SW 1271 (cell line): ENCODE measurements at regions not wholly inside any gene's neighbourhood (a gene's known extent, or its start where the extent isn't known, plus 50 kb on each side); places are given as distances from the start of the nearest gene placed in this dataset.
"Not testable (repeated sequence)": the region's sequence is repeated elsewhere in the genome, so short reads cannot be mapped to it uniquely, and the experiment has no call there.

Experiments used
- DNase-seq, 2 experiments: peaks; one replicate each; lab custom pipeline; 2025; lab: John Stamatoyannopoulos, UW

- DNase-seq = not testable (repeated sequence)
Observed at GRCh38 chr11:38894201-38894600, 2296.2 kb upstream of the RAG2 start.

GRCh38 chr11:38884145-38884865, 2286.3 kb upstream of the RAG2 start:
- DNase-seq = no peak

- no peak for DNase-seq
Observed at GRCh38 chr11:38867338-38867737, 2269.3 kb upstream of the RAG2 start.

- DNase-seq = no peak
Observed at GRCh38 chr11:38865922-38866321, 2267.9 kb upstream of the RAG2 start.

- no peak for DNase-seq
Observed at GRCh38 chr11:38842991-38843390, 2245.0 kb upstream of the RAG2 start.

GRCh38 chr11:38839071-38839470, 2241.0 kb upstream of the RAG2 start:
- DNase-seq = no peak

- DNase-seq = no peak
Observed at GRCh38 chr11:38835966-38836365, 2237.9 kb upstream of the RAG2 start.

GRCh38 chr11:38824573-38824972, 2226.5 kb upstream of the RAG2 start:
- peak in 1 of 2 experiments; percentile 13 for DNase-seq

GRCh38 chr11:38821786-38822185, 2223.8 kb upstream of the RAG2 start:
- DNase-seq = not testable (repeated sequence)

- DNase-seq = no peak
Observed at GRCh38 chr11:38819981-38820380, 2221.9 kb upstream of the RAG2 start.

GRCh38 chr11:38818720-38819119, 2220.7 kb upstream of the RAG2 start:
- DNase-seq = no peak

- DNase-seq = peak; percentile 5 to 40
Observed at GRCh38 chr11:38814670-38815069, 2216.6 kb upstream of the RAG2 start.

GRCh38 chr11:38809521-38809920, 2211.5 kb upstream of the RAG2 start:
- DNase-seq = no peak

GRCh38 chr11:38796281-38796680, 2198.2 kb upstream of the RAG2 start:
- no peak for DNase-seq

GRCh38 chr11:38795027-38795426, 2197.0 kb upstream of the RAG2 start:
- DNase-seq = no peak

- DNase-seq = peak in 1 of 2 experiments; percentile 69
Observed at GRCh38 chr11:38791346-38791961, 2193.4 kb upstream of the RAG2 start.

GRCh38 chr11:38788561-38788960, 2190.5 kb upstream of the RAG2 start:
- DNase-seq = no peak

- DNase-seq = no peak
Observed at GRCh38 chr11:38784164-38784563, 2186.1 kb upstream of the RAG2 start.

GRCh38 chr11:38766796-38767195, 2168.8 kb upstream of the RAG2 start:
- no peak for DNase-seq

- no peak for DNase-seq
Observed at GRCh38 chr11:38759394-38759793, 2161.4 kb upstream of the RAG2 start.

GRCh38 chr11:38756537-38756936, 2158.5 kb upstream of the RAG2 start:
- no peak for DNase-seq

GRCh38 chr11:38751421-38751820, 2153.4 kb upstream of the RAG2 start:
- DNase-seq = no peak

- not testable (repeated sequence) for DNase-seq
Observed at GRCh38 chr11:38746516-38746915, 2148.5 kb upstream of the RAG2 start.

- DNase-seq = no peak
Observed at GRCh38 chr11:38723361-38723760, 2125.3 kb upstream of the RAG2 start.
